Ovary (tissue), 7 donors: ENCODE measurements at regions not wholly inside any gene's neighbourhood (a gene's known extent, or its start where the extent isn't known, plus 50 kb on each side); places are given as distances from the start of the nearest gene placed in this dataset.
"Not testable (repeated sequence)": the region's sequence is repeated elsewhere in the genome, so short reads cannot be mapped to it uniquely, and the experiment has no call there.

ENCODE experiments used
- DNase-seq, 5 donors: peaks; one replicate each; pipeline ENCODE4 v3.0.0-alpha.2; 2019 to 2020
- H3K27ac ChIP-seq, 2 donors: fragments of 200-600 bp; one replicate each; pipeline versions ENCODE4 v1.5.1 to v1.8.0; 2019 to 2022
- H3K27me3 ChIP-seq: fragments of 200-600 bp; one replicate; pipeline ENCODE4 v1.8.0; 2022
- H3K36me3 ChIP-seq: fragments of 200-600 bp; sonication (generic); one replicate; pipeline ENCODE4 v1.5.1; 2019
- H3K4me1 ChIP-seq: one replicate; pipeline ENCODE4 v1.8.1; 2013; ENCODE audit warnings: mild to moderate bottlenecking, moderate library complexity; ENCODE audit not compliant: insufficient read depth
- H3K4me3 ChIP-seq: fragments of 200-600 bp; sonication (generic); one replicate; pipeline ENCODE4 v1.5.1; 2017
- H3K9me3 ChIP-seq, 2 donors: fragments of 200-600 bp in 1 of 2; sonication (generic) in 1 of 2; one replicate each; pipeline versions ENCODE4 v1.5.1 to v1.8.1; 2013 to 2019; ENCODE audit warnings: mild to moderate bottlenecking in 1 of 2, moderate library complexity in 1 of 2
- CTCF ChIP-seq, 3 donors: fragments of 450-650 bp in 2 of 3; fragments of 200-600 bp in 1 of 3; IDR thresholded peaks; one replicate each; pipeline versions ENCODE4 v1.5.1 to v1.8.0; 2016 to 2022; ENCODE audit warnings: antibody characterized with exemption in 3 of 3, mild to moderate bottlenecking in 1 of 3
- EP300 ChIP-seq: sonication (generic); formaldehyde crosslinking; IDR thresholded peaks from one replicate; pipeline ENCODE4 v1.6.1; 2017; ENCODE audit warnings: antibody characterized with exemption
- POLR2A ChIP-seq: fragments of 450-650 bp; IDR thresholded peaks from one replicate; pipeline ENCODE4 v1.6.1; 2017; ENCODE audit warnings: antibody characterized with exemption, mild to moderate bottlenecking, moderate library complexity
- WGBS, 3 donors: extraction: QIAGEN DNeasy Blood & Tissue Kit in 1 of 3; methylation state at CpG; one replicate each; pipeline versions ENCODE4 v1.1.5 to v1.1.7; 2013 to 2017; 5-methylcytosine and 5-hydroxymethylcytosine counted together
- intact Hi-C, 4 donors: fragments of 100-400 bp; cut with DNase I; formaldehyde crosslinking; loops; one replicate each; pipeline versions ENCODE4 v1.11.0 to v1.15.1; 2022 to 2023
- donor health status: DM: no; HTN: no; CAD: no; lungs with moderate emphysema.
- donor health status: DM: no; HTN: no; CAD: no.
- donor health status: Bipolar disorder and iron deficiency.
- donor health status: DM: no; HTN: no; CAD: no.
- donor health status: DM: yes; HTN: yes; CAD: no.

GRCh38 chr5:98187945-98188344 is 585.5 kb upstream of the RGMB start:
- 71 to 80% (median 79%) methylated on average over 1 of the region's 1 CpG for WGBS, 3 donors
- no peak for TF ChIP-seq CTCF (IDR thresholded peaks at IDR 0.05)
- no peak for TF ChIP-seq EP300
- Histone ChIP-seq H3K27ac (no peak overlapping the region), H3K36me3 (no peaks in the 10 kb centered on the region), H3K4me3 (no peak overlapping the region), H3K4me1 (no peaks in the 10 kb centered on the region), H3K9me3 (no peaks in the 10 kb centered on the region), H3K27me3 (no peaks in the 10 kb centered on the region)
- intact Hi-C loops: no loop called here
- no peak for DNase-seq

DNA sequence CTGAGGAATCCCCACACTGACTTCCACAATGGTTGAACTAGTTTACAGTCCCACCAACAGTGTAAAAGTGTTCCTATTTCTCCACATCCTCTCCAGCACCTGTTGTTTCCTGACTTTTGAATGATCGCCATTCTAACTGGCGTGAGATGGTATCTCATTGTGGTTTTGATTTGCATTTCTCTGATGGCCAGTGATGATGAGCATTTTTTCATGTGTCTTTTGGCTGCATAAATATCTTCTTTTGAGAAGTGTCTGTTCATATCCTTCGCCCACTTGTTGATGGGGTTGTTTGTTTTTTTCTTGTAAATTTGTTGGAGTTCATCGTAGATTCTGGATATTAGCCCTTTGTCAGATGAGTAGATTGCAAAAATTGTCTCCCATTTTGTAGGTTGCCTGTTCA is 583.1 kb upstream of the RGMB start:
- H3K4me1 ChIP-seq, H3K27ac ChIP-seq, DNase-seq, H3K4me3 ChIP-seq, H3K27me3 ChIP-seq, H3K36me3 ChIP-seq, H3K9me3 ChIP-seq: not testable (repeated sequence)
- 92 to 98% (median 93%) methylated on average over 2 to 4 of the region's 4 CpGs for WGBS, 3 donors
- intact Hi-C loops: loop anchor here in 1 of 4 donors (5.0 kb wide), 1 partner anchor 772 kb away; no protein-coding TSS in a partner anchor

DNA sequence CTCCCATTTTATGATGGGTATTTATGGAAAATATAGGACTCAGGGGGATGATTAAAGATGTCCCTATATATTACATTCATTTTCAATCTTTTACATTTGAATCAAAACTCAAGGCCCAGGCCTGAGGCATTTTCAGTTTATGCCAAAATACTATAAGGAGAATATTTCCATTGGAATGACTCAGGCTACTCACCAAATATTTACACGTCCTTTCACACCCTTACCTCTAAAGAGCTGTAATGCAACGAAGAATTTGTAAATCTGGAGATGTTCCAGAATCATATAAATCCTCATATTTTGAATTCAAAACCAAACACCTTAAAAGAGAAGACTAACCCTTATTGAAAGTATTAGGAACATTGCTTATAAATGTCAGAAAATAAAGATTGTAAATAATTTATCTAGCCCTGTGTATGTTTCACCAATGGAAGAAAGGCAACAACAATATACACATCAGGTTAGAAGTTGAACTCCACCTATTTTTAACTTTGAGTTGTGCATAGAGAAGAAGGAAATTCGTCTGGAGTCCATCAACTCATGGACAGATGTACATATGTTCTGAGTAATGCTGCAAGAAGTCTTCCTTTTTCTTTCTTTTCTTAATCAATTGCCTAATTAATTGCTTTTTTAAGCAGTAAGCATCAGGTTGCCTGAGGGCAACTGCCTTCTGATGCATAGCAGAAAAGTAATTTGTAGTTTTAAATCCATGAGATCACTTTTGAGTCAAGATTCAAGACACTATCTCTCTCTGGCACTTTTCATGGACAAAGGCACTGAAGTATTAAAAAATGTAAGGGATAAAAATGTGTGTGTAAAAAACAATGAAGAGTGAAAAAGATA is 579.3 kb upstream of the RGMB start:
- H3K4me1 ChIP-seq: no peaks in the 10 kb centered on the region
- H3K27ac ChIP-seq: no peak overlapping the region
- no peaks in the 10 kb centered on the region for H3K9me3 ChIP-seq
- intact Hi-C loops: loop anchor here in 1 of 4 donors (5.0 kb wide), 1 partner anchor 768 kb away; no protein-coding TSS in a partner anchor
- no peaks in the 10 kb centered on the region for H3K27me3 ChIP-seq
- no peak overlapping the region for H3K4me3 ChIP-seq
- no peak for DNase-seq
- no peaks in the 10 kb centered on the region for H3K36me3 ChIP-seq
- WGBS, 3 donors: 55 to 72% (median 56%) methylated on average over 3 of the region's 3 CpGs
- TF ChIP-seq CTCF (IDR thresholded peaks at IDR 0.05) (no peak), EP300 (no peak), POLR2A (no peak)

DNA sequence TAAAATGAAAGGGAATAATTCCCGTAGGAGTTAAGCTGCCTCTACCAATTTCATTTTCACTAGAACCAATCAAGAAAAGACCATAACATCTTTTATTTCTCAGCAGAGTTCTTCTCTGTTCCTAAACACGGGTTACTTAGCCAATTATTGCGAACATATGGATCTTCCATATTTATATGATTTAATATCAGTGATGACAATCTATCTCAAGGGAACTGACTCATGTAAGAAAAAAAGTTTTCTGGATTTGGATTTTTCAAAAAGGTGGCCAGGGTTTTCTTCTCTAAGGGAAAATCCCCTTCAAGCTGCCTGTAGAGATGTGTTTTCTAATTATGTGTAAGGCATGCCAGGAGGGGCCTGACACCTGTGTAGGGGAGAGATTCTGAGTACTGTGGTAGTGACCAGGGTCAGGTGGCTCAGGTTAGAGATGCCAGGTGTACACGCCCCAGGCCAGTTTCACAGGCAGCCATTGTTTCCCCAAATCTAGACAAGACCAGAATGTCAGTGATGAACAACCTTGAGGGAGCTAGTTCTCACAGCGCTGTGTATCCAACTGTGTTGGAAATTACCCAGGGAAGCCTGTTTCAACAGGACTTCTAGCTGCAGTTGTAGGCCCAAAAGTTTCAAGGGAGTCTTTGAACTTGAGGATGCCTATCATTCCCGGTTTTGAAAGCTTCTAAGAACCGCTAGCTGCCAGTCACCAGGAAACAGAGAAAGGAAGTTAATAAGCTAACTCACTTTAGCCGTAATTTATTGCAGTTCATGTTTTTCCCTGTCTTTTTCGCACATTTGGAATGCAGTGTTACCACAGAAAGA is 572.5 kb upstream of the RGMB start:
- H3K36me3 ChIP-seq: no peaks in the 10 kb centered on the region
- WGBS, 3 donors: 79 to 81% (median 80%) methylated on average over 9 of the region's 9 CpGs
- no peaks in the 10 kb centered on the region for H3K9me3 ChIP-seq
- H3K4me3 ChIP-seq: no peak overlapping the region
- no peak for TF ChIP-seq POLR2A
- no peak for TF ChIP-seq EP300
- TF ChIP-seq CTCF (IDR thresholded peaks at IDR 0.05): no peak
- no peaks in the 10 kb centered on the region for H3K4me1 ChIP-seq
- H3K27me3 ChIP-seq: no peaks in the 10 kb centered on the region
- intact Hi-C loops: no loop called here
- no peak overlapping the region for H3K27ac ChIP-seq
- DNase-seq: no peak

DNA sequence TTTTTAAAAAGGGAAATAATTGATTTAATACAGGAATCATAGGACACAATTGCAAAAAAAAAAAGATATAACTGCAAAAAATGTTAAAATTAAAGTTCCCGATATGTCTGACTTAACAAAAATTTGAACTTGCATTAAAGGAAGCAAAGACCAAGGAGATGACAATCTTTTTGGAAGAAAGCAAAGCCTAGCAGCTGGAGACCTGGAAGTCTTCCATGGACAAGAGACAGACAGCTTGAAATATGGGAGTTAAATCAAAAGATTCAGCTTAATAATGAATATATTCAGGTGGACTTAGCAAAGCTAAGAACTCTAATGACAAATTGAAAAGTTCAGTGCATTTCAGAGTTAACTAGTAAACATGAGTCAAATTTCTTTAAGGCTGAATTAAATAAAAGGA is 568.7 kb upstream of the RGMB start:
- WGBS, 3 donors: 70 to 75% (median 75%) methylated on average over 1 of the region's 1 CpG

More for the DNA sequence above, 568.7 kb upstream of the RGMB start:
- Histone ChIP-seq H3K27me3 (no peaks in the 10 kb centered on the region), H3K4me1 (no peaks in the 10 kb centered on the region), H3K4me3 (no peak overlapping the region), H3K9me3 (no peaks in the 10 kb centered on the region), H3K36me3 (no peaks in the 10 kb centered on the region), H3K27ac (no peak overlapping the region)
- TF ChIP-seq CTCF (IDR thresholded peaks at IDR 0.05): no peak
- no peak for TF ChIP-seq EP300
- no peak for TF ChIP-seq POLR2A
- intact Hi-C loops: no loop called here
- no peak for DNase-seq
